Stimulated activated CD8-positive, alpha-beta memory T cell treated with anti-CD3 and anti-CD28 coated beads, Interleukin-2, amount 100 ng/mL, for 1 hour (primary cell): ENCODE measurements at regions not wholly inside any gene's neighbourhood (a gene's known extent, or its start where the extent isn't known, plus 50 kb on each side); places are given as distances from the start of the nearest gene placed in this dataset.
"Not testable (repeated sequence)": the region's sequence is repeated elsewhere in the genome, so short reads cannot be mapped to it uniquely, and the experiment has no call there.

Experiments
- DNase-seq, 2 donors: peaks; one replicate each; pipeline ENCODE4 v3.0.0-alpha.2; 2020; ENCODE audit warnings: low read depth in 2 of 2

DNA sequence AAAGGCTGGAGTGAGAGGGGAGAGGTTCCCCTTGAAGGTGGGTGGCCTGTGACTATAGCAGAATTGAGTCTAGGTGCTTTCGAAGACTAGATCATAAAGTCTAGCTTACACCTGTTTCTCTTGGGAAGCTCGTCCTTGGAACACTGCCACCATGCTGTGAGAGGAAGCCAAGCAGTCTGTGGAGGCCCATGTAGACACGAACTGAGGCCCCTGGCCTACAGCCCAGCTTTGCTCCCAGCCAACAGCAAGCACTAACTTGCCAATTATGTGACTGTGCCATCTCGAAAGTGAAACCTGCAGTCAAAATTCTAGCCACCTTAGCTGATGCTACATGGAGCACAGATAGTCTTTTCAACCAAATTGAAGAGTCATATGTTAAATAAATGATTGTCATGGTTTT, 190.5 kb upstream of the NECTIN3 start:
- no peak for DNase-seq

- DNase-seq: no peak
Observed at GRCh38 chr3:110886222-110886893, 185.3 kb upstream of the NECTIN3 start.

GRCh38 chr3:110887176-110887575, 184.4 kb upstream of the NECTIN3 start:
- no peak for DNase-seq

DNA sequence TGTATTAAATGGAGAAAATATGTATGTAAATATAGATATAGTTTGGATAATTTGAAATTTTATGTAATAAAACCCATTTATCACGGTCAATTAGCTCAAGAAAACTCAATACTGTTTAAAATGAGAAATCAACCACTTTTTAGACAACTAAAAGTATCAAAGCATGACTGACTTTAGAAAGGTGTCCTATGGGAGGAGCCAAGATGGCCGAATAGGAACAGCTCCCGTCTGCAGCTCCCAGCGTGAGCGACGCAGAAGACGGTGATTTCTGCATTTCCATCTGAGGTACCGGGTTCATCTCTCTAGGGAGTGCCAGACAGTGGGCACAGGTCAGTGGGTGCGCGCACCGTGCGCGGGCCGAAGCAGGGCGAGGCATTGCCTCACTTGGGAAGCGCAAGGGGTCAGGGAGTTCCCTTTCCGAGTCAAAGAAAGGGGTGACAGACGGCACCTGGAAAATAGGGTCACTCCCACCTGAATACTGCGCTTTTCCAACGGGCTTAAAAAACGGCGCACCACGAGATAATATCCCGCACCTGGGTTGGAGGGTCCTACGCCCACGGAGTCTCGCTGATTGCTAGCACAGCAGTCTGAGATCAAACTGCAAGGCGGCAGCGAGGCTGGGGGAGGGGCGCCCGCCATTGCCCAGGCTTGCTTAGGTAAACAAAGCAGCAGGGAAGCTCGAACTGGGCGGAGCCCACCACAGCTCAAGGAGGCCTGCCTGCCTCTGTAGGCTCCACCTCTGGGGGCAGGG, 182.8 kb upstream of the NECTIN3 start:
- DNase-seq: not testable (repeated sequence)

- not testable (repeated sequence) for DNase-seq
Observed at GRCh38 chr3:110889376-110889699, 182.3 kb upstream of the NECTIN3 start.

- no peak for DNase-seq
Observed at GRCh38 chr3:110894574-110894973, 177.0 kb upstream of the NECTIN3 start.

DNA sequence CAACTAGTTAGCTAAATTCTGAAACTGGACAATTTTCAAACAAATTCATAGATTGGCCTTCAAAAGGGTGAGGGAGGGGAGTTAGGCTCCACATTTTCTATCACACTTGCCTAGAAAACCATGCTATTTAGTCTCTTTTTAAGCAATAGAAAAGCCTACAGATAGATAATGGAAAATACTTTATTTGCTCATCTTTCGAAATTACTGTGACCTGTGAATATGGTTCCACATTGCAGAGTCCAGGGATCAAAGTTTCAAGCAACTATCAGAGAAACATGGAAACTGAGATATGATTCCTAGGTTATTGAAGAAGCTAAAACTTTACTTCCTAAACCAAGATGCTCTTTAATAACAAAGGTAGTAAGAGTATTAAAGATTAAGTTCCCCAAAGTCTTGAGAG, 176.6 kb upstream of the NECTIN3 start:
- no peak for DNase-seq

DNA sequence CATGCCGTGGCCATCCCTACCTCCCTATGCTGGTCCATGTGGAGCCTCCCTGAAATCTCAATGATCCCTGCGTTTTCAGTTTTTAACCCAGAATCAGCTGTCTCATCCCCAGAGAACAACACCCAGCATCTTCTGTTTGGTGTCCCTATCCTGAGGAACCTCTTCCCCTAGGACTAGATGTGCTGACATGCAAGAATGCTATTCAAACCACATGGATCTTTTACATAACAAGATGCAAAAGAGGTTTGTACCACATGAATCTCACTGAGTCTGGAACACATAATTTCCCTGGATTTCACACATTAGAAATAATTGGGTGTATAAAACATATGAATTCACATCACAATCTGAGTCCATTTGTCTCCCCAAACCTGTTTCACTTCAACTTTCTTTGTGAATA, 174.6 kb upstream of the NECTIN3 start:
- no peak for DNase-seq

DNA sequence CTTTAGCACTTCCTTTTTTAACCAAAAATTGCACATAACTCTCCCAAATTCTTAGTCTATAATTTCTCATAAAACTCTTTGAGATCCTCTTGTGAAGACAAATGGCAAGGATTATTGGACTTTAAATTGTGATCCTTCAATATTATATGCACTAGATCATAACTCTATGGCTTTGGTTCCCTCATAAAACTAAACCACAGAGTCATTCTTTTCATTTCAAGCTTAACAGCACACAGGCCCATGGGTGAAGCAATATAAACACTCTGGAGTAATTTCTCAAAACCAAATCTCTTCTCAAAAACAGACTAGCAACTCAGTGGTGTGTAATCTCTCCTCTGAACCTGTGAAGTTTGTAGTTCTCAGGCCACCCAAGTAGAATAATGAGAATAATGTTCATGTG, 171.0 kb upstream of the NECTIN3 start:
- no peak for DNase-seq

DNA sequence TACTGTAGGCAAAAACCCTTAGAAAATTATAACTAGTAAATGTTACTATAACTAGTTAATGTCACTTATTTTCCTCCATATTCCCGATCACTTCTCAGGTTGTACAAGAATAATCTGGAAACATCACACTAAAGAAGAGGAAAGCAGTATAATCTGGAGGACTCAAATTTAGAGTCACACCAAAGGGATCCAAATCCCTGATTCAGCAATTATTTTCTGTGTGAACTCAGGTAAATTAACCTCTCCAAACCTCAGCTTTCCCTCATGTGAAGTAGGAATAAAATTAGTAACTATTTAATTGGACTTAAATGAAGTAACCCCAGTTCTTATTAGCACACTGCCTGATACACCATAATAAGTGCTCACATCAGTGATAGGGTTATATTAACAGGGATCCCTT, 170.1 kb upstream of the NECTIN3 start:
- DNase-seq: no peak

DNA sequence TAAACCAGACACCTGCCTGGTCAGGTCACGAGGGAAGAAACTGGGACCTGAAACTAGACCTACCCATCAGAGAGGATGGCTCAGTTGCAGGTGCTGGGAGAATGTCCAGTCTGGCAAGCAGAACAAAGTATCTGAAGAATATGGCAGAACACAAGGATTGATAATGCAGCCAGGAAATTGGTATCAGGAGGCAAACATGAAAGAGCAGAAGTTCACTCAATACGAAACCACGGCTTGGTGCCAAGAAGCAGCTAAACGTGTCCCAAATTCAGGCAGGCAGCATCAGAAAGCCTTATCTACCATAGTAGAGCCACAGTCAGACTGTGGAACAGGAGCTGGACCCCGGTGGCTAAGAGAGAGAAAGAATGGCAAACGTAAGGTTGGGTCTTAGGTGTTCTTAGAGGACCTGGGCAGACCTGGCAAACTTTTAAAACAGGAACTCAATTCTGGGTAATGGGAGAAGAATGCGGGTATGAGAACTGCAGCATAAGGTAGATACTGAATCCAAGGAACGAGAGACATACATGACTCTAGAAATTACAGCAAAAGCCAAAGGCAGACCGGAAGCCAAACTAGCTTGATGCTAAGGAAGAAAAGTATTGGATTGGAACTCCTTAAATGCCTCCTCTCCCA, 169.0 kb upstream of the NECTIN3 start:
- DNase-seq: no peak

- DNase-seq: no peak
Observed at GRCh38 chr3:110903771-110904519, 167.7 kb upstream of the NECTIN3 start.

GRCh38 chr3:110904520-110904890, 167.1 kb upstream of the NECTIN3 start:
- no peak for DNase-seq

DNA sequence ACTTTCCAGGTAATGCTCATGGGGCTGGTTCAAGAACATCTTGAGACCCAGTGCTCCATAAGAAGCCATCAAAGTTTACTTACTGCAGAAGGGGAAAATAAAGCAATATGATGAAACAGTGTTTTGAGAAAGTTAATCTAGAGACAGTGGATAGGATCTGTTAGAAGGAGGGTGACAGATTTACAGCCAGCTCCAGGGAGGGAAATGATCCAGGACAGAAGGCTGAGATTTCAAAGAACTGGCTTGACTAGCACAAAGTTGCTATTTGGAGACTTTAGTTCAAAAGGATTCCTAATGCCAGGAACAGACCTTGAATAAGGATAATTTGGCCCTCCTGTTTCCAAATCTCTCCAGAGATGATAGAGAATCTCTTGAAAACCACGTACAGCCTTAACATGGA, 166.5 kb upstream of the NECTIN3 start:
- no peak for DNase-seq

DNA sequence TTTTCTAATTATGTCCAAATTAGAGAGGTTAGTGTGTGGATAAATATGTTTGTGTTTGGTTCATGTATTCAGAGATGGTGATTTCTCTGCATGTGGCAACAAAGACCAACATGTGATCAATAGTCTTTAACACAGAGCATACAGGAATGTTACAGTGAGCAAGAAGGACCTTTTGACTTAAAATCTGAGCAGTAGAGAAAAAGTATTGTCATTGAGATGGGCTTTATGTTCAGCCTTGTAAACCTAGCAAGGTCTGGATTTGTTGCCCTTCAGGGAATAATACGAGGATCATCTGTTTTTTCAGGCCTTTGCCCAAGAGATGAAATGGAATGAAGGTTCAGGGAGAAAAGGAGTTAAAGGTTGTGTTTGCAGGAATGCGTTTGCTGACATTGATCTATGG, 161.8 kb upstream of the NECTIN3 start:
- no peak for DNase-seq

DNA sequence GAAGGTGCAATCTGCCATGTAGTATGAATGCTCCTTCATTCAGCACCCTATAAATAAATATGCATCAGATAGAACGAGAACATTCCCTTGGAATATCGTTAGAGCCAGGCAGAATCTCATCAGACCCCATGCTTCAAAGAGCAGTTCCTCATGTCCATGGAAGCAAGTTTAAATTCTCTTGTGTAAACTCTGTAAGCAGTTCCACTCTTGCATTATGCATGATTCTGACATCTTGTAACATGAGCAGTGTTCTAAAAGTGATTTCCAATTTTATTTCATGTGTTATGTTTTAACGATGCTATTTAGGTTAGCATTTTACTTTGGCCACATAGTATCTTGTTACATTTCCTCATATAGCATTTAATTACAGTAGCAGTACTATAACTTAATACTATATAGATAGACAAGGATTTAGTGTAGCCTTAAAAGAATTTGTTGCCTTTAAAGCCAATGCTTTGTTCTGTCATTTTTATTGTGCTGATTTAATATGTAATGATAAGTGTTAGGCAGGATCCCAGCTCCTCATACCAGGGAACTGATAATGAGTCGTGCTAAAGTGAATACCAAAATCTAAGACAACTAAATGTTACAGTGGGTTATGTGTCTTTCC, 161.2 kb upstream of the NECTIN3 start:
- no peak for DNase-seq

DNA sequence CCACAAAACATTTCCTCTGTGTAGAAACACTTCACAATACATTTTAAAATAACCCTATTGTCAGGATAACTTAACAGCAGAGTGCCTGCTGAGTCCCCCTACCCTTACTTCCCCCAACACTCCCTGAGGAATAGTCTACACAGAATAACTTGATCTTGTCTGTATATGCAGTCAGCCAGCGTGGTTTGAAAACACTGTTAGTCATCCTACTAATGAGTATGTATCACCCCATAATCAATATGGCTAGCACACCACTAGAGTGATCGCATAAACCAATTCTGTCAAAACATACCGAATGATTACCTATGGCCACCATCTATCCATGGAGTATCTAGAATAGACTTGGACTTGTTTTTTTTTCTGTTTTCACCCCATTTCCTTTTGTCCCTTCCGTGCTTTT, 152.7 kb upstream of the NECTIN3 start:
- DNase-seq: no peak

- DNase-seq: no peak
Observed at GRCh38 chr3:110925798-110926197, 145.8 kb upstream of the NECTIN3 start.

GRCh38 chr3:110928016-110928662, 143.5 kb upstream of the NECTIN3 start:
- DNase-seq: no peak

GRCh38 chr3:110929816-110930215, 141.8 kb upstream of the NECTIN3 start:
- no peak for DNase-seq

DNA sequence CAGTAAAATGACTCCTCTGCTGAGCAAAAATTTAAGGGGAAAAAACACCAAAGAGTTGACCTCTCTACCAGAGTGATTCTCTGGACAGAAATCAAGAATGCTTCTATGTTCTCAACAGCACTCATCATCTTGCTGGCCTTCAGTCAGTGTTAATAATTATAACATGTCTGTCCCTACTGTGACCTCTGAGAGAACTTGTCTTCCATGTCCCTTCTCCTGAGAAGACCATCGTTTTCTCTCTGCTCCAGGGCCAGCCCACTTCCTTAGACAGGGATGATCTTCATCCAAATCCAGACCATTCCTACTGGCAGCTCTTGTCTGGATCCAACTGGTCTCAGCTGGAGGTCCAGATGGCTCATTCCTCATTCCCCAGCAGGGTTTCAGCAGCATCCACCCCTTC, 139.0 kb upstream of the NECTIN3 start:
- no peak for DNase-seq
